Testis (tissue), 2 donors: ENCODE measurements at regions not wholly inside any gene's neighbourhood (a gene's known extent, or its start where the extent isn't known, plus 50 kb on each side); places are given as distances from the start of the nearest gene placed in this dataset.

Experiments
- DNase-seq: peaks from one replicate; pipeline ENCODE4 v3.0.0-alpha.2; 2019
- H3K27ac ChIP-seq, 2 donors: fragments of 200-600 bp; sonication (generic); one replicate each; pipeline ENCODE4 v1.5.1; 2019
- H3K27me3 ChIP-seq: fragments of 200-600 bp; sonication (generic); one replicate; pipeline ENCODE4 v1.5.1; 2019
- H3K36me3 ChIP-seq: fragments of 200-600 bp; sonication (generic); one replicate; pipeline ENCODE4 v1.5.1; 2017; ENCODE audit warnings: low read depth; ENCODE audit errors: missing control alignments
- H3K4me1 ChIP-seq: fragments of 200-600 bp; sonication (generic); one replicate; pipeline ENCODE4 v1.5.1; 2019
- H3K4me3 ChIP-seq, 2 donors: fragments of 200-600 bp; sonication (generic); one replicate each; pipeline ENCODE4 v1.5.1; 2017 to 2019
- H3K9me3 ChIP-seq: fragments of 200-600 bp; sonication (generic); one replicate; pipeline ENCODE4 v1.5.1; 2017
- POLR2A ChIP-seq: fragments of 450-650 bp; IDR thresholded peaks from one replicate; pipeline ENCODE4 v1.6.1; 2017; ENCODE audit warnings: antibody characterized with exemption, mild to moderate bottlenecking, moderate library complexity
- WGBS, 2 donors: methylation state at CpG; one replicate each; pipeline ENCODE4 v1.1.5; 2018; 5-methylcytosine and 5-hydroxymethylcytosine counted together
- intact Hi-C: fragments of 100-400 bp; cut with DNase I; formaldehyde crosslinking; loops from one replicate; pipeline ENCODE4 v1.15.1; 2023; ENCODE audit warnings: low total_unique reads
- TF ChIP-seq, protein P1 (sequence below), 3 experiments: fragments of 450-650 bp in 2 of 3; fragments of 200-600 bp in 1 of 3; sonication (generic) in 1 of 3; IDR thresholded peaks; one replicate each; pipeline ENCODE4 v1.5.1; 2016 to 2019; ENCODE audit warnings: antibody characterized with exemption in 3 of 3, mild to moderate bottlenecking in 2 of 3, moderate library complexity in 1 of 3

DNA sequence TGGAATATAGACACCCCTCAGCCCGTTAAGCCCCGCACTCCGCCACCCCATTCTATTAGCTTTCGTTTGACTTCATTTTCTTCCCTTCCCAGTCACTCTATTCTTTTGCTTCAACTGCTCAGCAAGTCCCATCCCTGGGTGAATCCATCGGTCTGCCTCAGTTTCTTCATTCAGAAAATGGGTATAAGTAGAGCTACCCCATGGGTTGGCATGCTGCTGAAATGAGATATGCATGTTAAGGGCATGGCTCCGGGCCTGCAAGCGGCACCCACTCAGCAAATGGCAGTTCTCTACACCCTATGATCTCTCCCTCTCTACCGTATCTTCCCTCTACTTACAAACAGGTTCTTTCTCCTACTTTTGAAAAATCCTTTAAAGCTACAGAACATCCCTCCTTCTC lies 87.8 kb upstream of the IRF2BP2 start:
- intact Hi-C loops: no loop called here

DNA sequence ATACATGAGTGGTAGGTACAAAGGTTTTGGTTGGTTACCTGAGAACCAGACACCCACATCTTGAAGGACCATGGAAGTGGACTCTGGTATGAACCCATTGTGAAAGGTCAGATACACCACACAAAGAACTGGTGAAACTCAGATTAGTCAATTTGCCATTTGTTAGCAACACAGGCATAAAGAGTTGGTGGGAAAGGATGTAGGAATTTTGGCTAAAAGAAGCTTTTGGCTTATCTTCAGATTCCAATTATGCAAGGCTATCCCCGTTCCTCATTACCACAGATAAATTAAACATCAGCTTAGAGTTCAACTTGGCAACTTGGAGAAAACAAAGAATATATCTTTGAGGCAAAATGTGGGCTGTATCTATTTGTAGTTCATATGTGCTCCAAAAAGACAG lies 87.0 kb upstream of the IRF2BP2 start:
- Histone ChIP-seq H3K27me3 (no peaks in the 10 kb centered on the region), H3K9me3 (no peaks in the 10 kb centered on the region), H3K36me3 (no peaks in the 10 kb centered on the region), H3K4me1 (peaks cover 3% of the 10 kb centered on the region), H3K27ac (no peak overlapping the region), H3K4me3 (no peak overlapping the region)
- TF ChIP-seq, protein P1, sequence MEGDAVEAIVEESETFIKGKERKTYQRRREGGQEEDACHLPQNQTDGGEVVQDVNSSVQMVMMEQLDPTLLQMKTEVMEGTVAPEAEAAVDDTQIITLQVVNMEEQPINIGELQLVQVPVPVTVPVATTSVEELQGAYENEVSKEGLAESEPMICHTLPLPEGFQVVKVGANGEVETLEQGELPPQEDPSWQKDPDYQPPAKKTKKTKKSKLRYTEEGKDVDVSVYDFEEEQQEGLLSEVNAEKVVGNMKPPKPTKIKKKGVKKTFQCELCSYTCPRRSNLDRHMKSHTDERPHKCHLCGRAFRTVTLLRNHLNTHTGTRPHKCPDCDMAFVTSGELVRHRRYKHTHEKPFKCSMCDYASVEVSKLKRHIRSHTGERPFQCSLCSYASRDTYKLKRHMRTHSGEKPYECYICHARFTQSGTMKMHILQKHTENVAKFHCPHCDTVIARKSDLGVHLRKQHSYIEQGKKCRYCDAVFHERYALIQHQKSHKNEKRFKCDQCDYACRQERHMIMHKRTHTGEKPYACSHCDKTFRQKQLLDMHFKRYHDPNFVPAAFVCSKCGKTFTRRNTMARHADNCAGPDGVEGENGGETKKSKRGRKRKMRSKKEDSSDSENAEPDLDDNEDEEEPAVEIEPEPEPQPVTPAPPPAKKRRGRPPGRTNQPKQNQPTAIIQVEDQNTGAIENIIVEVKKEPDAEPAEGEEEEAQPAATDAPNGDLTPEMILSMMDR (IDR thresholded peaks at IDR 0.05): no peak
- no peak for TF ChIP-seq POLR2A
- no peak for DNase-seq
- WGBS, 2 donors: 22 to 48% methylated on average over 1 of the region's 1 CpG
- intact Hi-C loops: no loop called here

More for the DNA sequence above, 87.8 kb upstream of the IRF2BP2 start:
- TF ChIP-seq POLR2A: no peak
- TF ChIP-seq, protein P1 (IDR thresholded peaks at IDR 0.05): no peak
- H3K27me3 ChIP-seq: no peaks in the 10 kb centered on the region
- no peak overlapping the region for H3K4me3 ChIP-seq
- H3K9me3 ChIP-seq: no peaks in the 10 kb centered on the region
- peaks cover 3% of the 10 kb centered on the region for H3K4me1 ChIP-seq
- no peaks in the 10 kb centered on the region for H3K36me3 ChIP-seq
- no peak overlapping the region for H3K27ac ChIP-seq
- DNase-seq: no peak
- 94 to 96% methylated on average over 8 of the region's 8 CpGs for WGBS, 2 donors

DNA sequence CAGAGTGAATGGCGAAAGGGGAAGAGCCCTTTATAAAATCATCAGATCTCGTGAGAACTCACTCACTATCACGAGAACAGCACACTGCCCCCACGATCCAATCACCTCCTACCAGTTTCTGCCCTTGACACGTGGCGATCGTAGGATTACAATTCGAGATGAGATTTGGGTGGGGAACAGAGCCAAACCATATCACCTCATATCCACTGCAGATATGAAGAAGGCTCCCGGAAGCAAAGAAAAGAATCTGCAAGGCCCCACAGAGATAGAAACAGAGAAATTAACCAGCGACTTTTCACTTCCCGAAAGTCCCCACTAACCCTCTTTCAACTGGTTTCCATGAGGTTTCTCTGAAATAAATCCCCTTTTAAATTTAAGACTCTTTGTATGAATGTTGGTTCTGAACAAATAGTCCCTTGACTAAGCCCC lies 86.2 kb upstream of the IRF2BP2 start:
- DNase-seq: no peak
- Histone ChIP-seq H3K36me3 (no peaks in the 10 kb centered on the region), H3K27me3 (no peaks in the 10 kb centered on the region), H3K27ac (no peak overlapping the region), H3K4me1 (peaks cover 3% of the 10 kb centered on the region), H3K9me3 (no peaks in the 10 kb centered on the region), H3K4me3 (no peak overlapping the region)
- intact Hi-C loops: no loop called here
- 68 to 81% methylated on average over 11 of the region's 11 CpGs for WGBS, 2 donors
- TF ChIP-seq, protein P1 (IDR thresholded peaks at IDR 0.05): no peak
- no peak for TF ChIP-seq POLR2A

DNA sequence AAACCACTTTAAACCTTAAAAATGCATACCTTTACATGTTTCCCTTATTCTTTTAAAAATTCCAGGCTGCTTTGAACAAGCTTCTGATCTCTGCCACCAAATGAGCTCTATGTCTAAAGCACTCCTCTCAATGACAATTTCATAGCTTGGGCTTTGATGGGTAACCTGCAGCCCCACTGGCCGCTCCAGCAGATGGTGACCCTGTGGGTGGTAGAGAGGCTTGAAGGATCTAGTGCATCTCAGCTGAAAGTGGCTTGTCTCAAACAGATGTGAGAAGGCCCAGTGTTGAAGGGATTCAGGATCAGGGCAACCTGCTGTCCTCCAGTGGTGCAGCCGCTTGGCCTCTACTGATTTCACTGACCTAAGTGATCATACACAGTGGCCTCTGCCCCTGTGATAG lies 84.7 kb upstream of the IRF2BP2 start:
- intact Hi-C loops: no loop called here
- Histone ChIP-seq H3K4me1 (peaks cover 6% of the 10 kb centered on the region), H3K27ac (no peak overlapping the region), H3K4me3 (no peak overlapping the region), H3K36me3 (no peaks in the 10 kb centered on the region), H3K27me3 (no peaks in the 10 kb centered on the region), H3K9me3 (no peaks in the 10 kb centered on the region)
- TF ChIP-seq, protein P1 (IDR thresholded peaks at IDR 0.05): no peak
- TF ChIP-seq POLR2A: no peak
- DNase-seq: no peak
- WGBS, 2 donors: 48 to 57% methylated on average over 1 to 2 of the region's 2 CpGs

DNA sequence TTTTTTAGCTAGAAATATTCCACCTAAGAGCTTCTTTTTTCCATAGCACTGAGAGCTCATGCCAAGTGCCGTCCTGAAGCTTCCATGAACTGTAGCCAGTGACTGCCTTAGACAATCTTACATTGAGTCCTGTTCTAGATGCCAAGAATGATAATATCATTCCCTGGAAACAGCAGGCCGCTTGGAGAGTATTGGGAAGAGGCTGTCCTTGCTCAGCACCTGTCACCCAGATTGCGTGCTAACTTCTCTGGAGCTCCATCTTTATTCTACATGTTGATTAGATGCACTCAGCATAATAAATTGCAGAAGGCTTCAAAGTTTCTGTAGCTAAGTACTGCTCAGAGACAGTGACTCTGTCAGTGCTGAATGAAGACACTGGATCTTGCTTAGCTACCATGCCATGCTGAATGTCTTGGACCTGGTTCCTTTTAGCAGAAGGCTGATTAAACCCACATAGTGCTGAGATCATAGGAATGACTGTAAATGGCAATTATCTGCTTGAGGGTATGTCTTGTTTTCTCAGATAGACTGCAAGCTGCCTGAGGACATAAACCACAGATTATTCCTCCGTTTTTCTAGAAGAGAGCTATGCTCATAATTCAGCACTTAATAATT lies 83.1 kb upstream of the IRF2BP2 start:
- Histone ChIP-seq H3K4me1 (peaks cover 6% of the 10 kb centered on the region), H3K36me3 (no peaks in the 10 kb centered on the region), H3K27me3 (no peaks in the 10 kb centered on the region), H3K4me3 (no peak overlapping the region), H3K9me3 (no peaks in the 10 kb centered on the region), H3K27ac (no peak overlapping the region)
- TF ChIP-seq, protein P1 (IDR thresholded peaks at IDR 0.05): no peak
- TF ChIP-seq POLR2A: no peak
- 55 to 65% methylated on average over 4 of the region's 4 CpGs for WGBS, 2 donors
- DNase-seq: no peak
- intact Hi-C loops: no loop called here
